ENCODE measurements at regions not wholly inside any gene's neighbourhood (a gene's known extent, or its start where the extent isn't known, plus 50 kb on each side); places are given as distances from the start of the nearest gene placed in this dataset.

GRCh38 chr3:107085261-107085660 is 292.0 kb upstream of the CCDC54 start:
- no peak for TF ChIP-seq POLR2A (IDR thresholded peaks at IDR 0.05)
- TF ChIP-seq CTCF (IDR thresholded peaks at IDR 0.05), result no peak

Measured in upper lobe of left lung (tissue), 4 donors.